H9 (cell line): ENCODE measurements at regions not wholly inside any gene's neighbourhood (a gene's known extent, or its start where the extent isn't known, plus 50 kb on each side); places are given as distances from the start of the nearest gene placed in this dataset.

Source experiments
- DNase-seq: peaks from one replicate; pipeline ENCODE4 v3.0.0-alpha.2; 2017
- H2AFZ ChIP-seq: one replicate; pipeline ENCODE4 v1.6.1; 2013; ENCODE audit warnings: mild to moderate bottlenecking, low read length, control low read depth, moderate library complexity
- H2AK5ac ChIP-seq: 2 replicates; pipeline ENCODE4 v1.6.1; 2013; ENCODE audit warnings: low read length, control low read depth, mixed read lengths; ENCODE audit not compliant: insufficient read length
- H2BK120ac ChIP-seq: one replicate; pipeline ENCODE4 v1.6.1; 2013; ENCODE audit warnings: low read depth, mild to moderate bottlenecking, low read length, control low read depth, inconsistent platforms; ENCODE audit not compliant: poor library complexity, severe bottlenecking
- H2BK12ac ChIP-seq: 2 replicates; pipeline ENCODE4 v1.6.1; 2013; ENCODE audit warnings: low read length, control low read depth, mixed read lengths, low read depth; ENCODE audit not compliant: insufficient read length
- H2BK15ac ChIP-seq: 2 replicates; pipeline ENCODE4 v1.6.1; 2013; ENCODE audit warnings: low read depth, low read length, control low read depth
- H2BK20ac ChIP-seq: one replicate; pipeline ENCODE4 v1.6.1; 2013; ENCODE audit warnings: low read depth, mild to moderate bottlenecking, low read length, control low read depth, inconsistent platforms; ENCODE audit not compliant: poor library complexity, severe bottlenecking
- H2BK5ac ChIP-seq: 2 replicates; pipeline ENCODE4 v1.6.1; 2013; ENCODE audit warnings: low read length, control low read depth, mixed read lengths; ENCODE audit not compliant: insufficient read length
- H3K14ac ChIP-seq: 2 replicates; pipeline ENCODE4 v1.6.1; 2013; ENCODE audit warnings: low read length, control low read depth; ENCODE audit not compliant: insufficient read depth
- H3K18ac ChIP-seq: 2 replicates; pipeline ENCODE4 v1.6.1; 2013; ENCODE audit warnings: low read depth, mild to moderate bottlenecking, mixed read lengths, low read length, control low read depth; ENCODE audit not compliant: insufficient read length
- H3K23ac ChIP-seq: 2 replicates; pipeline ENCODE4 v1.6.1; 2013; ENCODE audit warnings: low read length, control low read depth, mixed read lengths, low read depth; ENCODE audit not compliant: insufficient read length
- H3K23me2 ChIP-seq: 2 replicates; pipeline ENCODE4 v1.6.1; 2013; ENCODE audit warnings: low read depth, mild to moderate bottlenecking, mixed read lengths, low read length, control low read depth; ENCODE audit not compliant: insufficient read length, poor library complexity, severe bottlenecking
- H3K27ac ChIP-seq: 2 replicates; pipeline ENCODE4 v1.5.1; 2013; ENCODE audit warnings: low read length, control low read depth, mixed read lengths, low read depth; ENCODE audit not compliant: insufficient read length
- H3K27me3 ChIP-seq: 2 replicates; pipeline ENCODE4 v1.6.1; 2013; ENCODE audit warnings: low read length, control low read depth, inconsistent platforms; ENCODE audit not compliant: insufficient read depth
- H3K4ac ChIP-seq: 2 replicates; pipeline ENCODE4 v1.6.1; 2013; ENCODE audit warnings: low read depth, mild to moderate bottlenecking, control low read depth, inconsistent platforms, low read length, moderate library complexity
- H3K4me1 ChIP-seq: 2 replicates; pipeline ENCODE4 v1.6.1; 2013; ENCODE audit warnings: low read length, control low read depth, inconsistent platforms; ENCODE audit not compliant: insufficient read depth
- H3K4me2 ChIP-seq: 2 replicates; pipeline ENCODE4 v1.6.1; 2013; ENCODE audit warnings: low read length, control low read depth, mixed read lengths; ENCODE audit not compliant: insufficient read length, insufficient read depth
- H3K56ac ChIP-seq: 2 replicates; pipeline ENCODE4 v1.6.1; 2013; ENCODE audit warnings: low read depth, mild to moderate bottlenecking, mixed read lengths, low read length, control low read depth; ENCODE audit not compliant: insufficient read length
- H3K79me1 ChIP-seq: 2 replicates; pipeline ENCODE4 v1.6.1; 2013; ENCODE audit warnings: low read depth, mild to moderate bottlenecking, moderate library complexity, low read length, control low read depth, inconsistent platforms; ENCODE audit not compliant: insufficient read depth, poor library complexity, severe bottlenecking
- H3K79me2 ChIP-seq: 2 replicates; pipeline ENCODE4 v1.6.1; 2013; ENCODE audit warnings: low read length, control low read depth, inconsistent platforms; ENCODE audit not compliant: insufficient read depth
- H3K9ac ChIP-seq: 2 replicates; pipeline ENCODE4 v1.6.1; 2013; ENCODE audit warnings: low read length, control low read depth, mixed read lengths; ENCODE audit not compliant: insufficient read length; ENCODE audit errors: extremely low read depth
- H3K9me3 ChIP-seq: one replicate; pipeline ENCODE4 v1.6.1; 2013; ENCODE audit warnings: low read depth, low read length, inconsistent platforms; ENCODE audit not compliant: control insufficient read depth
- H3T11ph ChIP-seq: one replicate; pipeline ENCODE4 v1.6.1; 2013; ENCODE audit warnings: mild to moderate bottlenecking, low read length, control low read depth, inconsistent platforms
- H4K20me1 ChIP-seq: one replicate; pipeline ENCODE4 v1.6.1; 2013; ENCODE audit not compliant: control insufficient read depth, insufficient read length, insufficient read depth
- H4K5ac ChIP-seq: 2 replicates; pipeline ENCODE4 v1.6.1; 2013; ENCODE audit warnings: low read depth, mild to moderate bottlenecking, mixed read lengths, low read length, control low read depth; ENCODE audit not compliant: insufficient read length
- H4K8ac ChIP-seq: replicated peaks from 2 replicates; pipeline ENCODE4 v1.6.1; 2013; ENCODE audit warnings: low read length, control low read depth, mixed read lengths, low read depth; ENCODE audit not compliant: insufficient read length
- H4K91ac ChIP-seq: 2 replicates; pipeline ENCODE4 v1.6.1; 2013; ENCODE audit warnings: low read depth, mild to moderate bottlenecking, moderate library complexity, mixed read lengths, low read length, control low read depth; ENCODE audit not compliant: insufficient read length
- H3K27ac Mint-ChIP-seq, 3 experiments: 2 replicates in 2 of 3; 3 replicates in 1 of 3; pipeline ENCODE4 v1.8.0; 2020 to 2021; ENCODE audit warnings: mixed read lengths in 3 of 3, mild to moderate bottlenecking in 1 of 3, moderate library complexity in 1 of 3
- H3K27me3 Mint-ChIP-seq: 2 replicates; pipeline ENCODE4 v1.8.0; 2021; ENCODE audit warnings: low read depth, mild to moderate bottlenecking, moderate library complexity, mixed read lengths
- H3K36me3 Mint-ChIP-seq, 3 experiments: 2 replicates in 2 of 3; 3 replicates in 1 of 3; pipeline ENCODE4 v1.8.0; 2020 to 2021; ENCODE audit warnings: low read depth in 3 of 3, mixed read lengths in 3 of 3; ENCODE audit not compliant: insufficient read depth in 1 of 3
- H3K4me1 Mint-ChIP-seq, 2 experiments: 2 replicates each; pipeline ENCODE4 v1.8.0; 2020; ENCODE audit warnings: mixed read lengths in 2 of 2
- H3K4me3 Mint-ChIP-seq, 2 experiments: 2 replicates in 1 of 2; 3 replicates in 1 of 2; pipeline ENCODE4 v1.8.0; 2020 to 2021; ENCODE audit warnings: mild to moderate bottlenecking in 2 of 2, mixed read lengths in 2 of 2, moderate library complexity in 1 of 2
- H3K9me3 Mint-ChIP-seq, 2 experiments: 2 replicates in 1 of 2; 3 replicates in 1 of 2; pipeline ENCODE4 v1.8.0; 2020; ENCODE audit warnings: mild to moderate bottlenecking in 2 of 2, mixed read lengths in 2 of 2, moderate library complexity in 1 of 2
- CTCF ChIP-seq: fragments of 200-600 bp; sonication (generic); conservative IDR thresholded peaks from 3 replicates; pipeline ENCODE4 v1.8.0; 2021; ENCODE audit warnings: antibody characterized with exemption, mild to moderate bottlenecking
- WGBS: extraction: QIAGEN DNeasy Blood & Tissue Kit; methylation state at CpG from one replicate; pipeline ENCODE4 v1.1.7; 2013; ENCODE audit warnings: missing lambda C conversion rate, low lambda C conversion rate, mixed read lengths; ENCODE audit not compliant: insufficient read length; ENCODE audit errors: extremely low coverage; 5-methylcytosine and 5-hydroxymethylcytosine counted together

GRCh38 chr9:20028192-20028848 is 239.5 kb upstream of the SLC24A2 start:
- peaks cover 2% of the 10 kb centered on the region; the same call in 1 of the 2 replicates for H3K4me1 ChIP-seq
- no peak overlapping the region for H2BK20ac ChIP-seq
- Mint-ChIP-seq H3K27me3 (no peaks in the 10 kb centered on the region), H3K36me3 (no peaks in the 10 kb centered on the region), H3K4me3 (no peak overlapping the region), H3K4me1 (peaks cover 5 to 14% of the 10 kb centered on the region in 2 experiments), H3K9me3 (no peaks in the 10 kb centered on the region), H3K27ac (no peak overlapping the region)
- H3K27me3 ChIP-seq = no peaks in the 10 kb centered on the region
- H2BK5ac ChIP-seq = no peak overlapping the region
- no peaks in the 10 kb centered on the region for H3K79me1 ChIP-seq
- no peak overlapping the region for H2BK15ac ChIP-seq
- H4K91ac ChIP-seq = no peak overlapping the region
- no peak overlapping the region for H3K23ac ChIP-seq
- WGBS = no CpG with 5 or more reads among the region's 6 CpGs
- no peaks in the 10 kb centered on the region for H3K79me2 ChIP-seq
- no peak overlapping the region for H3K4me2 ChIP-seq
- DNase-seq = no peak
- H3K23me2 ChIP-seq = no peaks in the 10 kb centered on the region
- no peak overlapping the region for H4K8ac ChIP-seq
- no peak overlapping the region for H3K9ac ChIP-seq
- H3K18ac ChIP-seq = no peak overlapping the region
- H3K14ac ChIP-seq = no peak overlapping the region
- no peak overlapping the region for H3K27ac ChIP-seq
- H4K20me1 ChIP-seq = no peaks in the 10 kb centered on the region
- no peak overlapping the region for H2BK120ac ChIP-seq
- no peaks in the 10 kb centered on the region for H3K9me3 ChIP-seq
- H3T11ph ChIP-seq = no peak overlapping the region
- H4K5ac ChIP-seq = no peak overlapping the region
- no peak overlapping the region for H2AK5ac ChIP-seq
- H3K56ac ChIP-seq = no peak overlapping the region
- H3K4ac ChIP-seq = no peak overlapping the region
- no peak overlapping the region for H2AFZ ChIP-seq
- H2BK12ac ChIP-seq = no peak overlapping the region
- no peak for TF ChIP-seq CTCF
